Testis (tissue), 2 donors: ENCODE measurements at regions not wholly inside any gene's neighbourhood (a gene's known extent, or its start where the extent isn't known, plus 50 kb on each side); places are given as distances from the start of the nearest gene placed in this dataset.

Source experiments
- POLR2A ChIP-seq: fragments of 450-650 bp; IDR thresholded peaks from one replicate; pipeline ENCODE4 v1.6.1; 2017; ENCODE audit warnings: antibody characterized with exemption, mild to moderate bottlenecking, moderate library complexity
- TF ChIP-seq, protein P1 (sequence below), 3 experiments: fragments of 450-650 bp in 2 of 3; fragments of 200-600 bp in 1 of 3; sonication (generic) in 1 of 3; IDR thresholded peaks; one replicate each; pipeline ENCODE4 v1.5.1; 2016 to 2019; ENCODE audit warnings: antibody characterized with exemption in 3 of 3, mild to moderate bottlenecking in 2 of 3, moderate library complexity in 1 of 3

DNA sequence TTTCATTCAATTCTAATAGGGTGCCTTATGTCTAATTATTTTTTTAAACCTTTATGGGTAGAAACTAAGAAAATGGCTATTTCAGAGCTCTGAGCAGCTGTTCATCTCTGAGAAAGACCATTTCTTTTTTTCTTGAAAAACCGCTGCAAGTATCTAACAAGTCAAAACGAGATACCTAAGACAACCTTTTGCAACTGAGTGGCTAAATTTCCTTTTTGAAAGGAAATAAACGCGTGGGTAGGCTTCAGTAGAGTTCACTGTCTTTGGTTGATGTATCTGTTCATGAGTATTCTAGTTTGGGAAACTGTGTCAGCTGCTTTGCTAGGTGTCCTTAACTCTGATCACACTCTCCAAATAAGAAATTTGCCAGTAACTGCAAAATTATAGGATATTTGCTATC, 104.3 kb upstream of the LINC00305 start:
- TF ChIP-seq POLR2A = no peak
- TF ChIP-seq, protein P1, sequence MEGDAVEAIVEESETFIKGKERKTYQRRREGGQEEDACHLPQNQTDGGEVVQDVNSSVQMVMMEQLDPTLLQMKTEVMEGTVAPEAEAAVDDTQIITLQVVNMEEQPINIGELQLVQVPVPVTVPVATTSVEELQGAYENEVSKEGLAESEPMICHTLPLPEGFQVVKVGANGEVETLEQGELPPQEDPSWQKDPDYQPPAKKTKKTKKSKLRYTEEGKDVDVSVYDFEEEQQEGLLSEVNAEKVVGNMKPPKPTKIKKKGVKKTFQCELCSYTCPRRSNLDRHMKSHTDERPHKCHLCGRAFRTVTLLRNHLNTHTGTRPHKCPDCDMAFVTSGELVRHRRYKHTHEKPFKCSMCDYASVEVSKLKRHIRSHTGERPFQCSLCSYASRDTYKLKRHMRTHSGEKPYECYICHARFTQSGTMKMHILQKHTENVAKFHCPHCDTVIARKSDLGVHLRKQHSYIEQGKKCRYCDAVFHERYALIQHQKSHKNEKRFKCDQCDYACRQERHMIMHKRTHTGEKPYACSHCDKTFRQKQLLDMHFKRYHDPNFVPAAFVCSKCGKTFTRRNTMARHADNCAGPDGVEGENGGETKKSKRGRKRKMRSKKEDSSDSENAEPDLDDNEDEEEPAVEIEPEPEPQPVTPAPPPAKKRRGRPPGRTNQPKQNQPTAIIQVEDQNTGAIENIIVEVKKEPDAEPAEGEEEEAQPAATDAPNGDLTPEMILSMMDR (IDR thresholded peaks at IDR 0.05) = no peak
